K562 (cell line): ENCODE measurements at regions not wholly inside any gene's neighbourhood (a gene's known extent, or its start where the extent isn't known, plus 50 kb on each side); places are given as distances from the start of the nearest gene placed in this dataset.

ENCODE experiments used
- ATAC-seq: fragments of 200-7000 bp; cut with Tn5 transposase; 3 replicates; pipeline ENCODE4 v1.9.1; 2020; ENCODE audit warnings: moderate library complexity
- BruUV-seq: library from RNA; stranded (reverse); fragments of 400-500 nt; replicated peaks from 2 replicates; lab custom pipeline; 2021; lab: Mats Ljungman, UMichigan
- CTCF ChIA-PET: fragments of 300-600 bp; formaldehyde crosslinking; extraction: SDS; loops from one replicate; lab custom pipeline; 2021; ENCODE audit warnings: low intra/inter-chr PET ratio; lab: Yijun Ruan, JAX
- POLR2A ChIA-PET: fragments of 300-600, 350-650 bp; sonication (Branson Sonifier 250); formaldehyde crosslinking; extraction: SDS; loops from one replicate; lab custom pipeline; 2021; ENCODE audit warnings: antibody characterized with exemption, inconsistent platforms; lab: Yijun Ruan, JAX
- DNase-seq, 4 experiments: peaks; one replicate each; pipeline versions ENCODE4 v3.0.0 to v3.0.0-alpha.2; 2011 to 2018; ENCODE audit warnings: low spot score in 3 of 4, mixed read lengths in 3 of 4; ENCODE audit errors: extremely low read depth in 1 of 4
- FAIRE-seq: peaks from 2 replicates; lab custom pipeline; 2011; peaks lifted over from hg19 to GRCh38; lab: Jason Lieb, UNC
- H2AFZ ChIP-seq: 2 replicates; pipeline ENCODE4 v1.6.0; 2011; ENCODE audit warnings: low read depth, low read length, control low read depth, inconsistent platforms
- H3K27ac ChIP-seq: fragments of 200-600 bp; 3 replicates; pipeline ENCODE4 v1.8.0; 2011; ENCODE audit warnings: low read depth, mild to moderate bottlenecking, control low read depth, inconsistent platforms, low read length, moderate library complexity, mixed read lengths; ENCODE audit errors: extremely low read depth
- H3K27me3 ChIP-seq, 2 experiments: fragments of 300-600 bp in 1 of 2; 2 replicates in 1 of 2; 3 replicates in 1 of 2; pipeline versions ENCODE4 v1.6.0 to v1.8.0; 2011; ENCODE audit warnings: inconsistent platforms in 2 of 2, low read length in 2 of 2, mild to moderate bottlenecking in 1 of 2, mixed read lengths in 1 of 2, moderate library complexity in 1 of 2; ENCODE audit not compliant: control insufficient read depth in 2 of 2, insufficient read depth in 2 of 2
- H3K36me3 ChIP-seq: fragments of 300-600 bp; 3 replicates; pipeline ENCODE4 v1.8.0; 2011; ENCODE audit warnings: mild to moderate bottlenecking, low read length, inconsistent platforms; ENCODE audit not compliant: control insufficient read depth, insufficient read depth
- H3K4me1 ChIP-seq, 2 experiments: fragments of 200-600 bp in 1 of 2; replicated peaks in 1 of 2; 2 replicates in 1 of 2; 3 replicates in 1 of 2; pipeline versions ENCODE4 v1.5.1 to v1.8.0; 2011; ENCODE audit warnings: inconsistent platforms in 2 of 2, low read length in 2 of 2, mild to moderate bottlenecking in 1 of 2, mixed read lengths in 1 of 2, moderate library complexity in 1 of 2; ENCODE audit not compliant: control insufficient read depth in 2 of 2, insufficient read depth in 2 of 2
- H3K4me2 ChIP-seq: 2 replicates; pipeline ENCODE4 v1.6.1; 2011; ENCODE audit warnings: low read length, control low read depth, inconsistent platforms, mixed read lengths; ENCODE audit not compliant: insufficient read depth
- H3K4me3 ChIP-seq: fragments of 200-600 bp; sonication (generic), shearing (Covaris generic); 2 replicates; pipeline ENCODE4 v1.5.1; 2016; ENCODE audit warnings: control low read depth, inconsistent platforms
- H3K79me2 ChIP-seq: fragments of 200-600 bp; 3 replicates; pipeline ENCODE4 v1.8.0; 2011; ENCODE audit warnings: low read length, inconsistent platforms; ENCODE audit not compliant: control insufficient read depth, insufficient read depth
- H3K9ac ChIP-seq, 2 experiments: 2 replicates each; pipeline versions ENCODE4 v1.6.0 to v1.6.1; 2011; ENCODE audit warnings: low read depth in 2 of 2, low read length in 2 of 2, control low read depth in 1 of 2, inconsistent platforms in 1 of 2, mild to moderate bottlenecking in 1 of 2, mixed read lengths in 1 of 2; ENCODE audit not compliant: insufficient read depth in 1 of 2
- H3K9me1 ChIP-seq: one replicate; pipeline ENCODE4 v1.6.0; 2011; ENCODE audit warnings: inconsistent platforms, mild to moderate bottlenecking, low read length, moderate library complexity; ENCODE audit not compliant: control insufficient read depth, insufficient read depth
- H3K9me3 ChIP-seq: replicated peaks from 2 replicates; pipeline ENCODE4 v1.5.1; 2011; ENCODE audit warnings: low read depth, low read length, inconsistent platforms; ENCODE audit not compliant: control insufficient read depth, insufficient read depth
- H4K20me1 ChIP-seq: replicated peaks from 2 replicates; pipeline ENCODE4 v1.6.1; 2011; ENCODE audit warnings: low read length, inconsistent platforms, mixed read lengths; ENCODE audit not compliant: control insufficient read depth, insufficient read depth
- BRCA1 ChIP-seq, 2 experiments: fragments of 450-650 bp in 1 of 2; sonication (generic) in 1 of 2; formaldehyde crosslinking in 1 of 2; IDR thresholded peaks; 2 replicates each; pipeline versions ENCODE4 v1.5.0 to v1.6.1; 2017 to 2020; ENCODE audit warnings: mild to moderate bottlenecking in 1 of 2, missing genetic modification reagents in 1 of 2
- FOXJ2 ChIP-seq: fragments of 200-800 bp; sonication (Bioruptor generic); IDR thresholded peaks from 2 replicates; pipeline ENCODE4 v1.6.1; 2016; ENCODE audit warnings: missing genetic modification characterization, missing compliant biosample characterization
- MECOM ChIP-seq: fragments of 250-450 bp; sonication (Bioruptor Pico); IDR thresholded peaks from 2 replicates; pipeline ENCODE4 v1.8.0; 2022; ENCODE audit warnings: inconsistent platforms
- MEF2A ChIP-seq: IDR thresholded peaks from 2 replicates; pipeline ENCODE4 v1.6.1; 2011; ENCODE audit warnings: low read depth, mild to moderate bottlenecking, low read length, moderate library complexity; ENCODE audit not compliant: control insufficient read depth
- NCOA4 ChIP-seq: fragments of 450-650 bp; IDR thresholded peaks from 2 replicates; pipeline ENCODE4 v1.6.1; 2018; ENCODE audit warnings: mild to moderate bottlenecking; ENCODE audit not compliant: partially characterized antibody
- NR2C1 ChIP-seq, 2 experiments: fragments of 450-650 bp; IDR thresholded peaks; 2 replicates each; pipeline ENCODE4 v1.6.1; 2017; ENCODE audit warnings: mild to moderate bottlenecking in 2 of 2, antibody characterized with exemption in 1 of 2, inconsistent platforms in 1 of 2, missing compliant biosample characterization in 1 of 2, missing genetic modification characterization in 1 of 2
- NR2F6 ChIP-seq: fragments of 450-650 bp; formaldehyde crosslinking; IDR thresholded peaks from 2 replicates; pipeline ENCODE4 v1.4.0; 2020; ENCODE audit warnings: mild to moderate bottlenecking
- POLR2AphosphoS2 ChIP-seq: IDR thresholded peaks from 2 replicates; pipeline ENCODE4 v1.6.1; 2012; ENCODE audit warnings: low read length, improper control_type of control experiment
- ZNF224 ChIP-seq: sonication (generic); formaldehyde crosslinking; IDR thresholded peaks from 2 replicates; pipeline ENCODE4 v1.8.0; 2022; ENCODE audit warnings: mild to moderate bottlenecking, missing genetic modification reagents
- WGBS: fragments of 100-300 bp; shearing (Covaris generic); methylation state at CpG from one replicate; pipeline ENCODE4 v1.1.6; 2016; ENCODE audit warnings: low coverage, mixed read lengths; ENCODE audit not compliant: insufficient coverage; ENCODE audit errors: missing lambda C conversion rate; 5-methylcytosine and 5-hydroxymethylcytosine counted together
- in situ Hi-C: fragments of 300-500 bp; cut with MboI; formaldehyde crosslinking; loops from 4 replicates; pipeline ENCODE4 v1.15.0; 2018; ENCODE audit warnings: inconsistent platforms, mixed read lengths
- intact Hi-C: fragments of 100-400 bp; cut with micrococcal nuclease; formaldehyde crosslinking; loops from 2 replicates; pipeline ENCODE4 v1.14.2; 2022

GRCh38 chr20:39152742-39153141, 190.6 kb downstream of the DHX35 start (continued):
- TF ChIP-seq MEF2A (no peak), MECOM (no peak), FOXJ2 (no peak), NCOA4 (no peak), NR2C1 (IDR thresholded peaks at IDR 0.05) (no peak), NR2C1 (tag; IDR thresholded peaks at IDR 0.05) (no peak), NR2F6 (CRISPR knock-in tag) (no peak), BRCA1 (IDR thresholded peaks at IDR 0.05) (no peak), BRCA1 (CRISPR knock-in tag; IDR thresholded peaks at IDR 0.05) (no peak), ZNF224 (no peak)
- TF ChIP-seq, all 486 proteins: peak for 0

GRCh38 chr20:39152126-39152525, 190.0 kb downstream of the DHX35 start:
- no TSS peak for BruUV-seq
- Histone ChIP-seq H3K4me3 (no peak overlapping the region), H3K36me3 (no peaks in the 10 kb centered on the region), H3K4me2 (no peak overlapping the region), H3K4me1 (no peaks in the 10 kb centered on the region), H4K20me1 (no peaks in the 10 kb centered on the region), H3K27me3 (peaks cover 0 to 6% of the 10 kb centered on the region in 2 experiments; a peak in 1 of 5 replicates), H3K9me1 (peaks cover 5% of the 10 kb centered on the region), H3K9ac (no peak overlapping the region), H2AFZ (no peak overlapping the region), H3K9me3 (no peaks in the 10 kb centered on the region), H3K27ac (no peak overlapping the region), H3K79me2 (no peaks in the 10 kb centered on the region)
- POLR2A ChIA-PET = interaction anchor here (0.6 to 1.5 kb wide), 2 partner anchors 13 to 19 kb away, joined by 3 to 4 read pairs; no protein-coding TSS in a partner anchor
- intact Hi-C loops (no loop called here), in situ Hi-C loops (no loop called here)
- ATAC-seq (no peak), DNase-seq (no peak), FAIRE-seq (no peak)
- CTCF ChIA-PET = no interaction called here
- no peak for TF ChIP-seq POLR2AphosphoS2
- 0% methylated on average over 2 of the region's 4 CpGs for WGBS
